HG02678 (cell line): ENCODE measurements at regions not wholly inside any gene's neighbourhood (a gene's known extent, or its start where the extent isn't known, plus 50 kb on each side); places are given as distances from the start of the nearest gene placed in this dataset.
"Not testable (repeated sequence)": the region's sequence is repeated elsewhere in the genome, so short reads cannot be mapped to it uniquely, and the experiment has no call there.

Experiments
- ATAC-seq: cut with Tn5 transposase; IDR thresholded peaks from one replicate; pipeline ENCODE4 v1.9.1; 2021; ENCODE audit warnings: mild to moderate bottlenecking, moderate library complexity; ENCODE audit not compliant: unreplicated experiment

DNA sequence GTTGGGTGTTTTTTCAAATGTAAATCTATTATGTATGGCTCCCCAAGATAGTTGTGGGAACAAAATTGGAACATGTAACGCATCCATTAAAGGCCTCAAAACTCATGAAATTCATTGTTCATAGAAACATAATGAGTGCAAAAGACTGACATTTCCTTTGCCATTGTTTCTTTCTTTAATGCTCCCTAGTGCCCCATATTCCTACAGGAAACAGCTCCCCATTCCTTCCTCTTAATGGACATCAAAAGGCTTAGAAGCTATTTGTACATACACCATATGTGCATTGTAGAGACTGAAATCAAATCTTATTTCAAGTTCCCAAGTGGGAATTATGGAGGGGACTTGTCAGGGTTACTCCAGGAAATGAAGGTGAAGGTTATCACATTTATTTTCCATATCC is 139.1 kb downstream of the AHR start:
- no peak for ATAC-seq

GRCh38 chr7:17440025-17440784 is 141.8 kb downstream of the AHR start:
- ATAC-seq, result not testable (repeated sequence)

- ATAC-seq, result no peak
Observed at GRCh38 chr7:17440831-17441230, 142.4 kb downstream of the AHR start.

DNA sequence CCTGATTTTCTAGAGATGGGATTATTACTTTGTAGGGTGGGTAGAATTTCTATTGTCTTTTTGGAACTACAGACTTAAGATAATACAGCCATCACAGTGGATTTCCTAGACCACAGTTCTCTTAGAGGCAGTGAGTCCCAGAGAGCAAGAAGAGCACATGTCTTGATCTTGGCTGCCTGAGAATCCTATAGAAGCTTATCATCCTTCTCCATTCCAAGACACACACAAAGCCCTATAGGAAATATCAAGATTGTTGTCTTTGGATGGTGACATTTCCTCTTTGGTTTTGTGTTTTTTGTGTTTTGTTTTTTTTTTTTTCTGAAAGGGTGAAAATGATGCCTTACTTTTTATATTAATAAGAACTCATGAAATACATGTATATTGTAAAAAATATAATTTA is 143.1 kb downstream of the AHR start:
- no peak for ATAC-seq

GRCh38 chr7:17444151-17444550 is 145.7 kb downstream of the AHR start:
- no peak for ATAC-seq

GRCh38 chr7:17444673-17445072 is 146.2 kb downstream of the AHR start:
- ATAC-seq, result no peak

GRCh38 chr7:17446340-17446739 is 147.9 kb downstream of the AHR start:
- ATAC-seq, result no peak

- ATAC-seq, result no peak
Observed at GRCh38 chr7:17447728-17448478, 149.5 kb downstream of the AHR start.

DNA sequence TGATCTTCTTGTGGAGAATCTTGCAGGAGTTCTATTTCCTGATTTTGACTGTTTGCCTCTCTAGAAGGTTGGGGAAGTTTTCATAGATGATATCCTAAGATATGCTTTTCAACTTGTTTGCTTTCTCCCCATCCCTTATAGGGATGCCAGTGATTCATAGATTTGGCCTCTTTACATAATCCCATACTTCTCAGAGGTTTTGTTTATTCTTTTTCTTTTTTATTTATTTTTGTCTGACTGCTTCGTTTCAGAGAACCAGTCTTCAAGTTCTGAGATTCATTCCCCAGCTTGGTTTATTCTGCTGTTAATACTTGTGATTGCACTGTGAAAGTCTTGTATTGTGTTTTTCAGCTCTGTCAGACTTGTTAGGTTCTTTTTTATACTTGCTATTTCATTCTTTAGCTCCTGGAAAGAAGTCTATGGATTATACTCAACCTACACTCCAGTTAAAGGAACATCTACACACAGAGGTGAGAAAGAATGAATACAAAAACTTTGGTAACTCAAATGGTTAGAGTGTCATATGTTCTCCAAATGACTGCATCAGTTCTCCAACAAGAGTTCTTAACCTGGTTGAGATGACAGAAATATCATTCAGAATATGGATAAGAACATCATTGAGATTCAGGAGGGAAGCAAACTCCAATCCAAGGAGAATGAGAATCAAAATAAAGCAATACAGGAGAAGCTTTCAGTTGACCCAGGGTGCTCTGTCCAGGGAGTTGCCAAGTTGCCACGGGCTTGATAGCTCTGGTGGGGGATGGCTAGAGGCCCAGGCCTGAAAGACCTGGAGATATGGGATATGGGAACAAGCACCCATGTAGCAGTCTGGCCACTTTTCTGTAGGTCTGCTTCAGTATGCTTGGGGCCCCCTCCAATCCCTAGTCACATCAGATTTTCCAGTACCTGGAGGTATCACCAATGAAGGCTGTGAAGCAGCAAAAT is 150.3 kb downstream of the AHR start:
- no peak for ATAC-seq

- ATAC-seq, result no peak
Observed at GRCh38 chr7:17456541-17456940, 158.1 kb downstream of the AHR start.

GRCh38 chr7:17460001-17460400 is 161.5 kb downstream of the AHR start:
- ATAC-seq, result no peak

- ATAC-seq, result no peak
Observed at GRCh38 chr7:17460665-17461064, 162.2 kb downstream of the AHR start.

GRCh38 chr7:17462131-17462631 is 163.7 kb downstream of the AHR start:
- no peak for ATAC-seq

GRCh38 chr7:17463511-17464085 is 165.1 kb downstream of the AHR start:
- no peak for ATAC-seq

DNA sequence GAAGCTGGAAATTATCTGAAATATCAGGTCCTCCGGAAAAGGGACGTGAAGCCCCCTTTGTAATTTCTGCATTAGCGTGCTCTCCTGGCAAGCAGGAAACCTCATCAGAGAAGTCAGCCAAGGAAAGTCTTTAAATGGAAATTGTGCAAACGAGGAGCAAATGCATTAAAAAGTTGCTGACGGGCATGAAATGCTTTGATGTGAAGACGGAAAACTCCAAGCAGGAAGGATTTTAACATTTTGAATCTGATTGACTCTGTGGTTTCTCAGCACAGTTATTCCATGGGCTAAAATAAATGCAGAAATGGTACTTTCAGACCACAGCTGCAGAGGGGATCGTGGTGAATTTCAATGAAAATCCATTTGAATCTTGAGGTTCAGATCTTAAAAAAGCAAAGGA is 167.8 kb downstream of the AHR start:
- no peak for ATAC-seq

DNA sequence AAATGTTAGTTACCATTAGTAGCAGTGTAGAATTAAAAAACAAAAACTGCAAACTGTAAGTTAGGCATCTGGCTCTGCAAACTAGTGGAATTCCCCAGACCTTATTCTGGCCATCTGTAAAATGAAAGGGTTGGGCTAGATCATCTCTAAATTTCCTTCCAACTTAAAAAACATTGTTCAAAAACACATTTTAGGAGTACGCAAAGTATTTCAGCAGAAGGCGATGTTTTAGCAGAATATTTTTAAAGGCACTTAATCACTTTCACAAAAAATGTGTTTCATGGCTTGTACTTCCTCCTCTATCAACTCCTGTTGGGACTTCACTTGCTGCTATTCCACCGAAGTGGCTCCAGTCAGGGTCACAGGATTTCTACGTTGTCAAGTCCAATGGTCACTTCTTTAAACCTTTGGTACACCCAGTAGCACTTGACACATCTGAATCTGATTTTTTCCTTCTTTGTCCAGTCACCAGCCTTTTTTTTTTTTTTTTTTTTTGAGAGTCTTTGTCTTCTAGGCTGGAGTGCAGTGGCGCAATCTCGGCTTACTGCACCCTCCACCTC is 169.0 kb downstream of the AHR start:
- no peak for ATAC-seq

GRCh38 chr7:17471325-17471724 is 172.9 kb downstream of the AHR start:
- ATAC-seq, result no peak

- no peak for ATAC-seq
Observed at GRCh38 chr7:17472518-17472917, 174.1 kb downstream of the AHR start.

- ATAC-seq, result no peak
Observed at GRCh38 chr7:17472939-17473338, 174.5 kb downstream of the AHR start.

GRCh38 chr7:17474724-17475344 is 176.4 kb downstream of the AHR start:
- no peak for ATAC-seq
